ENCODE measurements at regions not wholly inside any gene's neighbourhood (a gene's known extent, or its start where the extent isn't known, plus 50 kb on each side); places are given as distances from the start of the nearest gene placed in this dataset.
"Not testable (repeated sequence)": the region's sequence is repeated elsewhere in the genome, so short reads cannot be mapped to it uniquely, and the experiment has no call there.

GRCh38 chr6:27754408-27754782 lies 157.8 kb downstream of the OR2B2 start:
- peak overlapping the region; percentile 34 for H3K27ac ChIP-seq (ENCODE audit: low read depth, low read length)
- peaks cover 0 to 10% of the 10 kb centered on the region in 2 donors for H3K27me3 Mint-ChIP-seq
- H3K4me3 Mint-ChIP-seq = peak overlapping the region; percentile 43 to 92 (median 85)
- H3K27ac Mint-ChIP-seq = peak overlapping the region in 1 of 8 donors; percentile 98
- H3K36me3 ChIP-seq (ENCODE audit: insufficient read depth, low read length) = no peaks in the 10 kb centered on the region
- H3K4me3 ChIP-seq (ENCODE audit: low read length) = no peak overlapping the region
- ChIA-PET CTCF (interaction anchor here (0.9 to 9.3 kb wide), 7 partner anchors 8 to 442 kb away, joined by 3 to 53 read pairs (median 3); partner anchors contain the start of genes POM121L2 and ZNF184), POLR2A (interaction anchor here (0.5 to 1.3 kb wide), 2 partner anchors 8 to 1441 kb away, joined by 3 to 5 read pairs; no protein-coding TSS in a partner anchor)
- no peak for DNase-seq
- peaks cover 19% of the 10 kb centered on the region for H3K4me1 ChIP-seq (ENCODE audit: insufficient read depth, low read length)
- no peaks in the 10 kb centered on the region for H3K27me3 ChIP-seq (ENCODE audit: insufficient read depth, low read length, poor library complexity, severe bottlenecking)
- peaks cover 0 to 8% (median 0%) of the 10 kb centered on the region in 3 donors for H3K36me3 Mint-ChIP-seq
- peaks cover 25 to 38% (median 34%) of the 10 kb centered on the region in 3 donors for H3K4me1 Mint-ChIP-seq
- H3K9me3 Mint-ChIP-seq = peaks cover 0 to 5% (median 2%) of the 10 kb centered on the region in 5 donors
- H3K9me3 ChIP-seq (ENCODE audit: low read length) = no peaks in the 10 kb centered on the region

DNA sequence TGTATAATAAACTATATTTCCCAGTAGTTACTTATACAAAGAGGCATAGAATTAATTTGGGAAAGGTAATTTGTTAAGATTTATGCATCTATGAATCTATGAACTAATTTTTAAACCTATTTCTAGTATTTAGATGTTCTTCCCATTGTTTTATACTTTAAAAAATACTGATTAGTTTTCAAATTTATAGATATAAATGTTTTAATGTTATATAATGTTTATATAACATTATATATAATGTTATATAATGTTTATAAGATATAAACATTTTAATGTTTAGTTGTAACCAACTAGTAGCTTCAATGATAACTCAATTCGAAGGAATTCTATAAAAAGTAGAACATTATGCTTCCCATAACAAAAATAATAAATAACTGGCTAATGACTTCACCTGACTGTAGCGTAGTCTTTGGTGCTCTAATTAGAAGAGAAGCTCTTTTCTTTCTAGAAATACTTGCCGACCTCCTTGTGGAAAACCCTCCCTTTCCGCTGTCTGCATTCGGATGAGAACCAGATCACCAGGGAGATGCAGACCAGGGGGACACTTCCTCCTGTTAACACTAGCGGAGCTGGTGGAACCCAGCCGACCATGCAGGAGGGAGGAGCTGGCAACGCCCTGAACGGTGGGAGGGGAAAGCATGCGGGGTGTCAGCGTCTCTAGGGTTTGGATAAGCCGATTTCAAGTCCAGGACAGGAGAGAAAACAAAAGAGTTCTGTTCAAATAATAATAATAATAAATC lies 158.4 kb downstream of the OR2B2 start:
- ChIA-PET CTCF (interaction anchor here (0.9 to 9.3 kb wide), 10 partner anchors 9 to 594 kb away, joined by 3 to 53 read pairs (median 6); partner anchors contain the start of genes POM121L2 and ZNF184), POLR2A (interaction anchor here (0.5 to 2.2 kb wide), 8 partner anchors 9 to 1440 kb away, joined by 3 to 16 read pairs (median 5); a partner anchor contains a TSS)
- Mint-ChIP-seq H3K27me3 (peaks cover 0 to 10% of the 10 kb centered on the region in 2 donors), H3K4me1 (peaks cover 25 to 38% (median 32%) of the 10 kb centered on the region in 3 donors), H3K36me3 (peaks cover 0 to 8% (median 0%) of the 10 kb centered on the region in 3 donors), H3K27ac (peak overlapping the region; percentile 33 to 99 (median 76)), H3K9me3 (peaks cover 0 to 5% (median 2%) of the 10 kb centered on the region in 5 donors), H3K4me3 (peak overlapping the region; percentile 84 to 97 (median 86))
- peaks cover 19% of the 10 kb centered on the region for H3K4me1 ChIP-seq (ENCODE audit: insufficient read depth, low read length)
- H3K27me3 ChIP-seq (ENCODE audit: insufficient read depth, low read length, poor library complexity, severe bottlenecking) = no peaks in the 10 kb centered on the region
- peak overlapping the region; percentile 39 for H3K27ac ChIP-seq (ENCODE audit: low read depth, low read length)
- no peaks in the 10 kb centered on the region for H3K9me3 ChIP-seq (ENCODE audit: low read length)
- no peaks in the 10 kb centered on the region for H3K36me3 ChIP-seq (ENCODE audit: insufficient read depth, low read length)
- H3K4me3 ChIP-seq (ENCODE audit: low read length) = peak overlapping the region; percentile 71
- DNase-seq = peak; percentile 27 to 63 (median 47)

GRCh38 chr6:27752038-27752885 lies 159.9 kb downstream of the OR2B2 start:
- CTCF ChIA-PET = interaction anchor here (0.5 to 9.3 kb wide), 36 partner anchors 8 to 625 kb away, joined by 3 to 53 read pairs (median 5); partner anchors contain the start of genes POM121L2 and ZNF184
- peak overlapping the region; percentile 92 to 99 (median 98) for H3K27ac Mint-ChIP-seq

DNA sequence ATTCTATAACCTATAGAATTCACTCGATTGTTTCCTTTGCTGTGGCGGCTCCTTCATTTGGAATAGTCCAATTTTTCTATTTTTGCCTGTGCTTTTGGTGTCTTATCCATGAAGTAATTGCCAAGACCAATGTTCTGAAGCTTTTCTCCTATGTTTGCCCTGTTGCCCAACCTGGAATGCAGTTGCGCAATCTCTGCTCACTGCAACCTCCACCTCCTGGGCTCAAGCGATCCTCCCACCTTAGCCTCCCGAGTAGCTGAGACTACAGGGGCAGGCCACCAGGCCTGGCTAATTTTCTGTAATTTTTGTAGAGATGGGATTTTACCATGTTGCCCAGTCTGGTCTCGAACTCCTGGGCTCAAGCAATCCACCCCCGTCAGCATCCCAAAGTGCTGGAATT lies 163.5 kb downstream of the OR2B2 start:
- no peak overlapping the region for H3K4me3 ChIP-seq (ENCODE audit: low read length)
- Mint-ChIP-seq H3K9me3 (peaks cover 0 to 4% (median 2%) of the 10 kb centered on the region in 5 donors), H3K4me3 (no peak overlapping the region), H3K36me3 (peaks cover 0 to 8% (median 0%) of the 10 kb centered on the region in 3 donors), H3K27me3 (peaks cover 13 to 14% of the 10 kb centered on the region in 2 donors), H3K27ac (peak overlapping the region in 1 of 8 donors; percentile 14), H3K4me1 (peaks cover 8 to 11% (median 9%) of the 10 kb centered on the region in 3 donors)
- H3K27me3 ChIP-seq (ENCODE audit: insufficient read depth, low read length, poor library complexity, severe bottlenecking) = peaks cover 9% of the 10 kb centered on the region
- no peaks in the 10 kb centered on the region for H3K4me1 ChIP-seq (ENCODE audit: insufficient read depth, low read length)
- H3K36me3 ChIP-seq (ENCODE audit: insufficient read depth, low read length) = no peaks in the 10 kb centered on the region
- CTCF ChIA-PET = no interaction called here
- DNase-seq = no peak
- no peaks in the 10 kb centered on the region for H3K9me3 ChIP-seq (ENCODE audit: low read length)
- POLR2A ChIA-PET = no interaction called here
- no peak overlapping the region for H3K27ac ChIP-seq (ENCODE audit: low read depth, low read length)

More at GRCh38 chr6:27752038-27752885, 159.9 kb downstream of the OR2B2 start:
- no peaks in the 10 kb centered on the region for H3K36me3 ChIP-seq (ENCODE audit: insufficient read depth, low read length)
- H3K4me1 ChIP-seq (ENCODE audit: insufficient read depth, low read length) = peaks cover 15% of the 10 kb centered on the region
- peak overlapping the region; percentile 89 for H3K27ac ChIP-seq (ENCODE audit: low read depth, low read length)
- peaks cover 20 to 27% (median 21%) of the 10 kb centered on the region in 3 donors for H3K4me1 Mint-ChIP-seq
- H3K4me3 Mint-ChIP-seq = peak overlapping the region; percentile 93 to 97 (median 95)
- POLR2A ChIA-PET = interaction anchor here (0.8 to 2.2 kb wide), 14 partner anchors 15 to 620 kb away, joined by 3 to 16 read pairs (median 5); partner anchors contain the start of gene ZNF184
- peaks cover 0 to 5% (median 2%) of the 10 kb centered on the region in 5 donors for H3K9me3 Mint-ChIP-seq
- H3K27me3 Mint-ChIP-seq = peaks cover 0 to 10% of the 10 kb centered on the region in 2 donors
- H3K4me3 ChIP-seq (ENCODE audit: low read length) = peak overlapping the region; percentile 76
- peak; percentile 24 to 77 (median 60) for DNase-seq
- H3K27me3 ChIP-seq (ENCODE audit: insufficient read depth, low read length, poor library complexity, severe bottlenecking) = no peaks in the 10 kb centered on the region
- no peaks in the 10 kb centered on the region for H3K9me3 ChIP-seq (ENCODE audit: low read length)
- peaks cover 0 to 8% (median 0%) of the 10 kb centered on the region in 3 donors for H3K36me3 Mint-ChIP-seq

DNA sequence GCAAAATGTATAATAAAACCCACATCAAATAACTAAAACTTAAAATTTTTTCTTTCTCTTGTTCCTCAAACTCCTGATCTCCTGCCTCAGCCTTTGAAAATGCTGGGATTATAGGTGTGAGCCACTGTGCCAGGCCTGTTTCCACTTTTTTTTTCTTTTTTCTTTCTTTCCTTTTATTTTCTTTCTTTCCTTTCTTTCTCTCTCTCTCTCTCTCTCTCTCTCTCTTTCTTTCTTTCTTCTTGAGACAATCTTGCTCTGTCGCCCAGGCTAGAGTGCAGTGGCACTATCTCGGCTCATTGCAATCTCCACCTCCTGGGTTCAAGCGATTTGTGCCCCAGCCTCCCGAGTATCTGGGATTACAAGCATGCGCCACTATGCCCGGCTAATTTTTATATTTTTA lies 164.6 kb downstream of the OR2B2 start:
- no peak overlapping the region for H3K4me3 ChIP-seq (ENCODE audit: low read length)

GRCh38 chr6:27746860-27747259 lies 165.3 kb downstream of the OR2B2 start:
- H3K4me3 ChIP-seq (ENCODE audit: low read length); H3K4me1 Mint-ChIP-seq; H3K36me3 Mint-ChIP-seq; CTCF ChIA-PET; H3K27ac ChIP-seq (ENCODE audit: low read depth, low read length); H3K9me3 Mint-ChIP-seq; H3K27ac Mint-ChIP-seq; H3K4me1 ChIP-seq (ENCODE audit: insufficient read depth, low read length); POLR2A ChIA-PET; H3K9me3 ChIP-seq (ENCODE audit: low read length); H3K36me3 ChIP-seq (ENCODE audit: insufficient read depth, low read length); H3K4me3 Mint-ChIP-seq; DNase-seq: not testable (repeated sequence)
- H3K27me3 ChIP-seq (ENCODE audit: insufficient read depth, low read length, poor library complexity, severe bottlenecking) = peaks cover 11% of the 10 kb centered on the region
- H3K27me3 Mint-ChIP-seq = peaks cover 8 to 23% of the 10 kb centered on the region in 2 donors

More for the DNA sequence above, 164.6 kb downstream of the OR2B2 start:
- Mint-ChIP-seq H3K27me3 (peaks cover 8 to 23% of the 10 kb centered on the region in 2 donors), H3K4me1 (peaks cover 4 to 5% (median 5%) of the 10 kb centered on the region in 3 donors), H3K36me3 (peaks cover 0 to 2% (median 0%) of the 10 kb centered on the region in 3 donors), H3K4me3 (no peak overlapping the region), H3K27ac (no peak overlapping the region), H3K9me3 (no peaks in the 10 kb centered on the region)
- ChIA-PET POLR2A (no interaction called here), CTCF (no interaction called here)
- no peak for DNase-seq
- H3K4me1 ChIP-seq (ENCODE audit: insufficient read depth, low read length) = no peaks in the 10 kb centered on the region
- H3K36me3 ChIP-seq (ENCODE audit: insufficient read depth, low read length) = no peaks in the 10 kb centered on the region
- peaks cover 11% of the 10 kb centered on the region for H3K27me3 ChIP-seq (ENCODE audit: insufficient read depth, low read length, poor library complexity, severe bottlenecking)
- no peak overlapping the region for H3K27ac ChIP-seq (ENCODE audit: low read depth, low read length)
- H3K9me3 ChIP-seq (ENCODE audit: low read length) = no peaks in the 10 kb centered on the region

- Histone ChIP-seq H3K27ac (ENCODE audit: low read depth, low read length) (no peak overlapping the region), H3K27me3 (ENCODE audit: insufficient read depth, low read length, poor library complexity, severe bottlenecking) (peaks cover 11% of the 10 kb centered on the region), H3K9me3 (ENCODE audit: low read length) (no peaks in the 10 kb centered on the region), H3K4me1 (ENCODE audit: insufficient read depth, low read length) (no peaks in the 10 kb centered on the region), H3K4me3 (ENCODE audit: low read length) (no peak overlapping the region), H3K36me3 (ENCODE audit: insufficient read depth, low read length) (no peaks in the 10 kb centered on the region)
- H3K36me3 Mint-ChIP-seq = no peaks in the 10 kb centered on the region
- peaks cover 8 to 33% of the 10 kb centered on the region in 2 donors for H3K27me3 Mint-ChIP-seq
- H3K27ac Mint-ChIP-seq = no peak overlapping the region
- ChIA-PET POLR2A (no interaction called here), CTCF (interaction anchor here (0.9 to 1.3 kb wide), 3 partner anchors 9 to 29 kb away, joined by 3 to 4 read pairs (median 3); no protein-coding TSS in a partner anchor)
- H3K9me3 Mint-ChIP-seq = no peaks in the 10 kb centered on the region
- H3K4me1 Mint-ChIP-seq = peaks cover 2 to 4% (median 2%) of the 10 kb centered on the region in 3 donors
- H3K4me3 Mint-ChIP-seq = peak overlapping the region in 1 of 7 donors; percentile 61
- no peak for DNase-seq
These were observed 168.4 kb downstream of the OR2B2 start for GRCh38 chr6:27743787-27744186.
